Osteocyte (in vitro differentiated cells): ENCODE measurements at regions not wholly inside any gene's neighbourhood (a gene's known extent, or its start where the extent isn't known, plus 50 kb on each side); places are given as distances from the start of the nearest gene placed in this dataset.
"Not testable (repeated sequence)": the region's sequence is repeated elsewhere in the genome, so short reads cannot be mapped to it uniquely, and the experiment has no call there.

Experiments used
- DNase-seq: peaks from one replicate; pipeline ENCODE4 v3.0.0; 2021; ENCODE audit warnings: mixed read lengths; ENCODE audit not compliant: unreplicated experiment; ENCODE audit errors: extremely low spot score
- H3K27ac Mint-ChIP-seq: one replicate; pipeline ENCODE4 v1.8.0; 2021; ENCODE audit warnings: mild to moderate bottlenecking, mixed read lengths; ENCODE audit not compliant: unreplicated experiment
- H3K27me3 Mint-ChIP-seq: one replicate; pipeline ENCODE4 v1.8.0; 2021; ENCODE audit warnings: mixed read lengths; ENCODE audit not compliant: unreplicated experiment
- H3K36me3 Mint-ChIP-seq: one replicate; pipeline ENCODE4 v1.8.0; 2021; ENCODE audit warnings: mixed read lengths; ENCODE audit not compliant: unreplicated experiment
- H3K4me1 Mint-ChIP-seq: one replicate; pipeline ENCODE4 v1.8.0; 2021; ENCODE audit warnings: mixed read lengths; ENCODE audit not compliant: unreplicated experiment
- H3K4me3 Mint-ChIP-seq: one replicate; pipeline ENCODE4 v1.8.0; 2021; ENCODE audit warnings: mild to moderate bottlenecking, moderate library complexity, mixed read lengths; ENCODE audit not compliant: unreplicated experiment
- H3K9me3 Mint-ChIP-seq: one replicate; pipeline ENCODE4 v1.8.0; 2021; ENCODE audit warnings: mixed read lengths; ENCODE audit not compliant: unreplicated experiment

- not testable (repeated sequence) for H3K36me3 Mint-ChIP-seq, H3K27ac Mint-ChIP-seq, H3K9me3 Mint-ChIP-seq, H3K4me3 Mint-ChIP-seq, DNase-seq, H3K27me3 Mint-ChIP-seq, H3K4me1 Mint-ChIP-seq
These were observed 53.6 kb downstream of the SRGAP2 start for GRCh38 chr1:206256935-206257334.

- not testable (repeated sequence) for DNase-seq, H3K4me3 Mint-ChIP-seq, H3K4me1 Mint-ChIP-seq, H3K27ac Mint-ChIP-seq, H3K36me3 Mint-ChIP-seq, H3K9me3 Mint-ChIP-seq, H3K27me3 Mint-ChIP-seq
These were observed 58.1 kb downstream of the SRGAP2 start for GRCh38 chr1:206261473-206261872.

DNA sequence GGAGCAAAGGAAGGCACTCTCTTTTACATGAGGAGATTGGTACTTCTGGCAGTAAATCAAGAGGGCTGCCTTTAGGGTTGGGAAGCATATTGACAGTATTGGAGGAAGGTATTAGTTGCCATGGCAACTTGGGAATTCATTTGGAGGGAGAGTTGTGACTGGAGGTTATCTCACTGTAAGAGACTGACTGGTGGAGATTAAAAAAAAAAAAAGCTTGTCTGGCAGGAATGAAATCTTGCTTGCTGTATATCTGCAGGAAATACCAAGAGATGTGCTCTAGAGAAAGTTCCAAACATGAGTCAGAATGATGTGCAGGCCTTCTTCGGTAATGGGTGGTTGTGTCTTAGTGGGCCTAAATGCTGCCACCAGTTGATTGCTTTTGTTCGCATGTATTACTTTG, 59.1 kb downstream of the SRGAP2 start:
- H3K36me3 Mint-ChIP-seq, H3K27ac Mint-ChIP-seq, H3K4me1 Mint-ChIP-seq: not testable (repeated sequence)

DNA sequence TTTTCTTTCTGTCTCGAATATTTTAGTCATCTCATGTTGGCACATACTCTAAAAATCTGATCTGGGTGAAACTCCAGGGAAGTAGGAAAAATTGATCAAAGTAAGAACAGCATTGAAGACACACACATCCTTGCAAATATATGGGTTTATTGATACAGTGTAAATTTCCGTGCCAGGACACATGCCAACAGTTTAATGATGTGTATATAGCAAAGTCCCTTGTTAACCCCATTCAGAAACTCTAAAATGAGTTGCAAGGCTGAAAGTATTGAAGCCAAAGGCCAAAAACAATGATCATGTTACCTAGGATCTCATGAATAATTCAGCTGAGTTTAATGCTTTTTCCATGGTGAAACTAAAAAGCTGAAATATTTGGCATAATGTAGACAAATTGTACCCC, 61.6 kb downstream of the SRGAP2 start:
- not testable (repeated sequence) for H3K27me3 Mint-ChIP-seq, H3K4me1 Mint-ChIP-seq, DNase-seq, H3K27ac Mint-ChIP-seq, H3K36me3 Mint-ChIP-seq, H3K4me3 Mint-ChIP-seq, H3K9me3 Mint-ChIP-seq

More for the DNA sequence above, 59.1 kb downstream of the SRGAP2 start:
- not testable (repeated sequence) for H3K4me3 Mint-ChIP-seq, H3K9me3 Mint-ChIP-seq, H3K27me3 Mint-ChIP-seq, DNase-seq

GRCh38 chr1:206271153-206271552, 67.8 kb downstream of the SRGAP2 start:
- not testable (repeated sequence) for H3K4me1 Mint-ChIP-seq, H3K4me3 Mint-ChIP-seq, DNase-seq, H3K27me3 Mint-ChIP-seq, H3K27ac Mint-ChIP-seq, H3K9me3 Mint-ChIP-seq, H3K36me3 Mint-ChIP-seq

- H3K9me3 Mint-ChIP-seq, H3K4me3 Mint-ChIP-seq, H3K27me3 Mint-ChIP-seq, H3K36me3 Mint-ChIP-seq, H3K27ac Mint-ChIP-seq, H3K4me1 Mint-ChIP-seq, DNase-seq: not testable (repeated sequence)
These were observed 69.8 kb downstream of the SRGAP2 start for GRCh38 chr1:206273104-206273503.

- not testable (repeated sequence) for H3K27ac Mint-ChIP-seq, H3K9me3 Mint-ChIP-seq, H3K36me3 Mint-ChIP-seq, H3K27me3 Mint-ChIP-seq, H3K4me3 Mint-ChIP-seq, DNase-seq, H3K4me1 Mint-ChIP-seq
These were observed 72.8 kb downstream of the SRGAP2 start for GRCh38 chr1:206276143-206276542.

DNA sequence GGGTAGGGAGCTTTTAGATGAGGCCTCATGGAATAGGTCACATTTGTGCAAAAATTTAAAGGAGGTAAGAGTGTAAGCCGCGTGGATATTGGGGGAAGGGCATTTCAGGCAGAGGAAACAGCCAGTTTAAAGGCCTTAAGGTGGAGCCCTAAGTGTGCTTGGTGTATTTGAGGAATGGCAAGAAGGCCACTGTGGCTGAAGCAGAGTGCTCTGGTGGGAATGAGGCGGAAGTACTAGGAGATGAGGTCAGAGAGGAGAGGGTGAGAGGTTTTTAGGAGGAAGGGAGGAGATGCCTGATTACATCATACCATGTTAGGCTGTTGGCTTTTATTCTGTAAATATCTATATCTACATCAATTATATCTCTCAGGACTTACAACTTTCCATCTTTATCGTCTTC, 75.3 kb downstream of the SRGAP2 start:
- H3K27me3 Mint-ChIP-seq, DNase-seq, H3K27ac Mint-ChIP-seq, H3K4me3 Mint-ChIP-seq, H3K36me3 Mint-ChIP-seq, H3K4me1 Mint-ChIP-seq, H3K9me3 Mint-ChIP-seq: not testable (repeated sequence)

DNA sequence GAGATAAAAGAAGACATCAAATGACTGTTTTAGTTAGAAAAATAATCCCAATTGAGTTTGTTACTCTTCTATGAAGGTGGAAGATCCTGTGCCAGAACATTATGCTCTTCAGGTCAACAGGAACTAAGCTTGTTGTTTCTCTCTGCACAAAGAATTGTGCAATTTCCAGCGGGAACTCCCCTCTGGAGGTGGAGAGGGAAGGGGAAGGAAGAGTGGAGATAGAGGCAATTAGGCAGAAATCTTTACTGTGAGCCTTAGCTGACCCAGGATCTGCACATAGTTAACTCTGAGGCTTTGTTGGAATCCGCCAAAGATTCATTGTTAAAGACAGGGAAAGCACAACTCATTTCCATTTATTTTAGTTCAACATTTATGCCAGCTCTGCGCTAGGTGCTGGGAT, 77.3 kb downstream of the SRGAP2 start:
- H3K4me3 Mint-ChIP-seq, H3K36me3 Mint-ChIP-seq, DNase-seq, H3K4me1 Mint-ChIP-seq, H3K27me3 Mint-ChIP-seq, H3K27ac Mint-ChIP-seq, H3K9me3 Mint-ChIP-seq: not testable (repeated sequence)

- not testable (repeated sequence) for H3K36me3 Mint-ChIP-seq, H3K27ac Mint-ChIP-seq, H3K4me1 Mint-ChIP-seq, H3K27me3 Mint-ChIP-seq, DNase-seq, H3K4me3 Mint-ChIP-seq, H3K9me3 Mint-ChIP-seq
These were observed 78.7 kb downstream of the SRGAP2 start for GRCh38 chr1:206281912-206282654.

GRCh38 chr1:206285024-206285960, 82.0 kb downstream of the SRGAP2 start:
- H3K9me3 Mint-ChIP-seq, DNase-seq, H3K27ac Mint-ChIP-seq, H3K36me3 Mint-ChIP-seq, H3K4me1 Mint-ChIP-seq, H3K27me3 Mint-ChIP-seq, H3K4me3 Mint-ChIP-seq: not testable (repeated sequence)

DNA sequence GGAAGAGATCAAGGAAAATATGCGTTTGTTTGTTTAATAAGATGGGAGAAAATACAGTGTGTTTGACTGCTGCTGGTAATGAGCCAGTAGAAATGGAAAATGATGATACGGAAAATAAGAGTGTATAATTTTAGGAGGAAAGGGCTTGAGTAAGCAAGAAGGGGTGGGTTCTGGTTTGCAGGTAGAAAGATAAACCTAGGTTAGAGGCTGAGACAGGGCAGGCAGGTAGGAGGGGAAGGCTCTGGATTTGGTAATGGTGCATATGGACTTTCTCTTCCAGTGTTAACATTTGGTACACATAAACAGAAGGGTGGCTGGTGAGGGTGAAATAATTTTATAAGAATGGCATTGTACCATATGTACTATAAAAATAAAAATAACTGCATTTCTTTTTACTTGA, 84.4 kb downstream of the SRGAP2 start:
- not testable (repeated sequence) for H3K36me3 Mint-ChIP-seq, H3K27me3 Mint-ChIP-seq, DNase-seq, H3K9me3 Mint-ChIP-seq, H3K4me1 Mint-ChIP-seq
- peak overlapping the region; percentile 82 for H3K27ac Mint-ChIP-seq
- H3K4me3 Mint-ChIP-seq: peak overlapping the region; percentile 1
